Mesendoderm (in vitro differentiated cells): ENCODE measurements at regions not wholly inside any gene's neighbourhood (a gene's known extent, or its start where the extent isn't known, plus 50 kb on each side); places are given as distances from the start of the nearest gene placed in this dataset.
A peak's percentile ranks its signal among the peaks of the same experiment; 100 is the strongest.

Source experiments
- DNase-seq: peaks from one replicate; pipeline ENCODE4 v3.0.0; 2013
- H2AK5ac ChIP-seq: 2 replicates; pipeline ENCODE4 v1.6.1; 2013; ENCODE audit warnings: low read length, inconsistent platforms
- H2BK120ac ChIP-seq: 2 replicates; pipeline ENCODE4 v1.6.1; 2013; ENCODE audit warnings: low read depth, mild to moderate bottlenecking, low read length, moderate library complexity, mixed read lengths
- H2BK15ac ChIP-seq: replicated peaks from 2 replicates; pipeline ENCODE4 v1.6.1; 2013; ENCODE audit warnings: low read depth, mild to moderate bottlenecking, moderate library complexity
- H2BK5ac ChIP-seq: 2 replicates; pipeline ENCODE4 v1.6.1; 2013; ENCODE audit warnings: low read length, inconsistent platforms
- H3K18ac ChIP-seq: 2 replicates; pipeline ENCODE4 v1.6.1; 2013; ENCODE audit warnings: mild to moderate bottlenecking, low read length, mixed read lengths
- H3K23ac ChIP-seq: one replicate; pipeline ENCODE4 v1.6.1; 2013; ENCODE audit warnings: low read length
- H3K27ac ChIP-seq: 2 replicates; pipeline ENCODE4 v1.5.1; 2013; ENCODE audit warnings: low read depth, mild to moderate bottlenecking, inconsistent platforms, low read length, moderate library complexity
- H3K27me3 ChIP-seq: 2 replicates; pipeline ENCODE4 v1.6.1; 2013; ENCODE audit warnings: low read length, control low read depth, mild to moderate bottlenecking, inconsistent platforms; ENCODE audit not compliant: insufficient read depth, poor library complexity
- H3K36me3 ChIP-seq: 2 replicates; pipeline ENCODE4 v1.6.1; 2013; ENCODE audit warnings: low read length, inconsistent platforms; ENCODE audit not compliant: control insufficient read depth, insufficient read depth
- H3K4ac ChIP-seq: one replicate; pipeline ENCODE4 v1.6.1; 2013; ENCODE audit warnings: low read depth, mild to moderate bottlenecking, low read length, moderate library complexity
- H3K4me1 ChIP-seq: 2 replicates; pipeline ENCODE4 v1.6.1; 2013; ENCODE audit warnings: low read depth, low read length, inconsistent platforms; ENCODE audit not compliant: control insufficient read depth
- H3K4me2 ChIP-seq: 2 replicates; pipeline ENCODE4 v1.6.1; 2013; ENCODE audit warnings: low read length
- H3K4me3 ChIP-seq: 2 replicates; pipeline ENCODE4 v1.5.1; 2013; ENCODE audit warnings: mild to moderate bottlenecking, low read length
- H3K56ac ChIP-seq: one replicate; pipeline ENCODE4 v1.6.1; 2013; ENCODE audit warnings: low read length
- H3K79me1 ChIP-seq: 2 replicates; pipeline ENCODE4 v1.6.1; 2013; ENCODE audit warnings: low read length, inconsistent platforms
- H3K79me2 ChIP-seq: 2 replicates; pipeline ENCODE4 v1.6.1; 2013; ENCODE audit warnings: mild to moderate bottlenecking, low read length; ENCODE audit not compliant: control insufficient read depth, insufficient read depth
- H3K9ac ChIP-seq: 2 replicates; pipeline ENCODE4 v1.6.1; 2013; ENCODE audit warnings: low read length, inconsistent platforms
- H4K5ac ChIP-seq: one replicate; pipeline ENCODE4 v1.6.1; 2013; ENCODE audit warnings: low read length
- H4K8ac ChIP-seq: one replicate; pipeline ENCODE4 v1.6.1; 2013; ENCODE audit warnings: low read depth, mild to moderate bottlenecking, control low read depth, low read length, moderate library complexity
- WGBS: extraction: QIAGEN DNeasy Blood & Tissue Kit; methylation state at CpG from one replicate; pipeline ENCODE4 v1.1.7; 2013; ENCODE audit warnings: low lambda C conversion rate, missing lambda C conversion rate; ENCODE audit not compliant: insufficient coverage; ENCODE audit errors: extremely low coverage; 5-methylcytosine and 5-hydroxymethylcytosine counted together

DNA sequence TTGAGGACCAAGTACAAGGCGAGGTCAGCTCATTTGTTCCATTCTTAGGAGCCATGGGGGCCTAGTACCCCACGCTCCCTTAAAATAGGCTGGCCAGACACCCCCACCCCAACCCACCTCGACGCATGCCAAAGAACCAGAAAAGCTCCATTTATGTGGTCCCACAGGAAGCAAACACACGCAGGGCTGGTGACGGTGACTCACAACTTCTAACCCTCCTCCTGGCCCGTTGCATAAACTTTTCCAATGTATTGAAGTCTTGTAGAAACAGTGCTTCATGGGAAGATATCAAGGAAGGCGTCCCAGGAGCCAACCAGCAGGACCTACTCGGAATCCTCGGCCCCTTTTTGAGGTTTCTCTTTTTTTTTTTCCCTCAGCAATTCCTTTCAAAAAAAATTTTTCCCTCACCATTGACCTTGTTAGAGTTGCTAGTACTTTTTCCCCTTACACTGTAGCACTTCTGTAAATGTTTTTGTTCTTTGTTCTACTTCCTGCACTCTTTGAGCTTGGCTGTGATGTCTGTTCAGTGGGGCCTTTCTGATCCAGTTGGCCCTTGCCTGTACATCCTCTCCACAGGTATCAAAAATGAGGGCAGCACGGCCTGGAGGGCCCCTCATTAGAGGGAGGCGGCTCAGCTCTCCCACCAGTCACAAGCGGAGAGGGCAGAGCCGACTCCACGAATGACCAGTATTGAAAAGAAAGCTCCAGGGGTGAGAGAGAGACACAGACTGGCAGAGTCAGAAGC is 208.3 kb downstream of the RGS9 start:
- DNase-seq, result no peak
- no peak overlapping the region for H4K8ac ChIP-seq
- H3K79me1 ChIP-seq, result no peaks in the 10 kb centered on the region
- H3K23ac ChIP-seq, result no peak overlapping the region
- no peak overlapping the region for H3K18ac ChIP-seq
- H2BK15ac ChIP-seq, result no peak overlapping the region
- H3K27me3 ChIP-seq, result no peaks in the 10 kb centered on the region
- H2BK120ac ChIP-seq, result no peak overlapping the region
- no peak overlapping the region for H4K5ac ChIP-seq
- H3K79me2 ChIP-seq, result no peaks in the 10 kb centered on the region
- H3K4ac ChIP-seq, result no peak overlapping the region
- no peak overlapping the region for H2BK5ac ChIP-seq
- H2AK5ac ChIP-seq, result no peak overlapping the region
- H3K4me2 ChIP-seq, result no peak overlapping the region
- WGBS, result no CpG with 5 or more reads among the region's 15 CpGs
- no peak overlapping the region for H3K9ac ChIP-seq
- H3K27ac ChIP-seq, result no peak overlapping the region
- H3K4me1 ChIP-seq, result no peaks in the 10 kb centered on the region
- no peaks in the 10 kb centered on the region for H3K36me3 ChIP-seq
- no peak overlapping the region for H3K4me3 ChIP-seq
- no peak overlapping the region for H3K56ac ChIP-seq

GRCh38 chr17:65340401-65340800 is 203.2 kb downstream of the RGS9 start:
- H3K9ac ChIP-seq, result no peak overlapping the region
- no peaks in the 10 kb centered on the region for H3K36me3 ChIP-seq
- H2BK5ac ChIP-seq, result no peak overlapping the region
- no peak overlapping the region for H3K4ac ChIP-seq
- H3K18ac ChIP-seq, result no peak overlapping the region
- no peaks in the 10 kb centered on the region for H3K27me3 ChIP-seq
- H3K4me2 ChIP-seq, result no peak overlapping the region
- H3K79me2 ChIP-seq, result no peaks in the 10 kb centered on the region
- H3K4me3 ChIP-seq, result no peak overlapping the region
- no peak overlapping the region for H4K5ac ChIP-seq
- no peak overlapping the region for H4K8ac ChIP-seq
- no peak overlapping the region for H3K56ac ChIP-seq
- H3K27ac ChIP-seq, result no peak overlapping the region
- H3K23ac ChIP-seq, result no peak overlapping the region
- no peak overlapping the region for H2BK120ac ChIP-seq
- H2BK15ac ChIP-seq, result no peak overlapping the region
- no peak for DNase-seq
- H3K79me1 ChIP-seq, result no peaks in the 10 kb centered on the region
- H3K4me1 ChIP-seq, result no peaks in the 10 kb centered on the region
- H2AK5ac ChIP-seq, result no peak overlapping the region

- Histone ChIP-seq H3K4ac (no peak overlapping the region), H3K79me1 (no peaks in the 10 kb centered on the region), H2AK5ac (no peak overlapping the region), H4K5ac (no peak overlapping the region), H2BK120ac (no peak overlapping the region), H3K18ac (no peak overlapping the region), H3K4me3 (no peak overlapping the region), H3K27me3 (no peaks in the 10 kb centered on the region), H2BK15ac (no peak overlapping the region), H4K8ac (no peak overlapping the region), H3K23ac (no peak overlapping the region), H3K56ac (no peak overlapping the region), H2BK5ac (no peak overlapping the region), H3K27ac (no peak overlapping the region), H3K4me1 (no peaks in the 10 kb centered on the region), H3K9ac (no peak overlapping the region), H3K36me3 (no peaks in the 10 kb centered on the region), H3K79me2 (no peaks in the 10 kb centered on the region), H3K4me2 (no peak overlapping the region)
- WGBS, result no CpG with 5 or more reads among the region's 6 CpGs
- DNase-seq, result no peak
Measured at GRCh38 chr17:65334406-65334805, 197.2 kb downstream of the RGS9 start.

- H3K18ac ChIP-seq, result no peak overlapping the region
- no peaks in the 10 kb centered on the region for H3K79me2 ChIP-seq
- no peak overlapping the region for H2BK15ac ChIP-seq
- H3K23ac ChIP-seq, result no peak overlapping the region
- H3K36me3 ChIP-seq, result no peaks in the 10 kb centered on the region
- no peak overlapping the region for H3K4me2 ChIP-seq
- H4K5ac ChIP-seq, result no peak overlapping the region
- no peak for DNase-seq
- H3K4ac ChIP-seq, result no peak overlapping the region
- no peak overlapping the region for H2BK5ac ChIP-seq
- H3K56ac ChIP-seq, result no peak overlapping the region
- no peak overlapping the region for H3K27ac ChIP-seq
- no peak overlapping the region for H2BK120ac ChIP-seq
- H4K8ac ChIP-seq, result no peak overlapping the region
- H3K79me1 ChIP-seq, result no peaks in the 10 kb centered on the region
- no peak overlapping the region for H3K9ac ChIP-seq
- H3K4me1 ChIP-seq, result no peaks in the 10 kb centered on the region
- no peak overlapping the region for H3K4me3 ChIP-seq
- H3K27me3 ChIP-seq, result no peaks in the 10 kb centered on the region
- no CpG with 5 or more reads among the region's 3 CpGs for WGBS
- H2AK5ac ChIP-seq, result no peak overlapping the region
Measured at GRCh38 chr17:65332779-65333178, 195.6 kb downstream of the RGS9 start.

DNA sequence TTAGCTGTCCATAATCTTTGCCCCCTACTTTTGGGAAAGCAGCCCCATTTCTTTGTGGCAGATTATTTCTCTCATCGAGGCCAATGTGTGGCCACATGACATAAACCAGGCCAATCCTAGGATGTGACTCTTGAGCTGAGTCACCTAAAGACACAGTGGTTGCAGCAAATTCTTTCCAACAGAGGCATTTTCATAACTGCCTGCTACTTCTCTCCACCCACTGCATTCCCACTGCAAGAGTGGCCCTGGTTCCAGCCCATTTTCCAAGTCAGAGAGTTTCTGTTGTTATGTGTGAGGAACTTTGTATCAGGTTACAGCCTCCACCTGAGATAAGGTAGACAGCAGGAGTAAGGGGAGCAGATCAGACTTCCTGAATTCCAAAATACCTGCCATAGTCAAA is 195.2 kb downstream of the RGS9 start:
- Histone ChIP-seq H3K18ac (no peak overlapping the region), H2AK5ac (no peak overlapping the region), H3K27ac (no peak overlapping the region), H2BK120ac (no peak overlapping the region), H2BK5ac (no peak overlapping the region), H3K56ac (no peak overlapping the region), H3K27me3 (no peaks in the 10 kb centered on the region), H3K4ac (no peak overlapping the region), H3K4me2 (no peak overlapping the region), H3K36me3 (no peaks in the 10 kb centered on the region), H3K23ac (no peak overlapping the region), H4K8ac (no peak overlapping the region), H3K79me1 (no peaks in the 10 kb centered on the region), H3K79me2 (no peaks in the 10 kb centered on the region), H4K5ac (no peak overlapping the region), H3K4me3 (no peak overlapping the region), H3K9ac (no peak overlapping the region), H2BK15ac (no peak overlapping the region), H3K4me1 (no peaks in the 10 kb centered on the region)
- peak; percentile 37 for DNase-seq
- no CpG with 5 or more reads among the region's 1 CpG for WGBS

DNA sequence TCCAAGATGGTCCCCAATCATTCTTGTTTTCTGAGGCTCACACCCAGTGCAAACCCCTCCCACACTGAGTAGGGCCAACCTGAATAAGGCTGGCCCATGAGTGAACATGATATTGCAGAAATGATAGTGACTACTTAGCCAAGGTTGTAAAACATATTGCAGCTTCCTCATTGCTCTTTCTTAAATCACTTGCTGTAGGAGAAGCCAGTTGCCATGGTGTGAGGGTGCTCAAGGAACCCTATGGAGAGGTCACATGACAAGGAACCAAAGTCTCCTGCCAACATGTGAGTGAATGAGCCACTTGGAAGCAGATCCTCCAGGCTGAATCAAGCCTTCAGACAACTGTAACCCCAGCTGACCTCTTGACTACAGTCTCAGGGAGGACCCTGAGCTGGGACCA is 191.4 kb downstream of the RGS9 start:
- H2BK120ac ChIP-seq, result no peak overlapping the region
- H3K56ac ChIP-seq, result no peak overlapping the region
- H3K4me3 ChIP-seq, result no peak overlapping the region
- no peak overlapping the region for H4K8ac ChIP-seq
- DNase-seq, result no peak
- no peak overlapping the region for H3K23ac ChIP-seq
- no peak overlapping the region for H2AK5ac ChIP-seq
- no peak overlapping the region for H3K18ac ChIP-seq
- no peak overlapping the region for H3K27ac ChIP-seq
- H3K4ac ChIP-seq, result no peak overlapping the region
- H4K5ac ChIP-seq, result no peak overlapping the region
- H3K9ac ChIP-seq, result no peak overlapping the region
- no peaks in the 10 kb centered on the region for H3K79me1 ChIP-seq
- H3K79me2 ChIP-seq, result no peaks in the 10 kb centered on the region
- no peaks in the 10 kb centered on the region for H3K4me1 ChIP-seq
- no peak overlapping the region for H2BK15ac ChIP-seq
- no peak overlapping the region for H3K4me2 ChIP-seq
- no peak overlapping the region for H2BK5ac ChIP-seq
- no peaks in the 10 kb centered on the region for H3K36me3 ChIP-seq
- H3K27me3 ChIP-seq, result no peaks in the 10 kb centered on the region
